Peyer's patch (tissue), 4 donors: ENCODE measurements at regions not wholly inside any gene's neighbourhood (a gene's known extent, or its start where the extent isn't known, plus 50 kb on each side); places are given as distances from the start of the nearest gene placed in this dataset.
"Not testable (repeated sequence)": the region's sequence is repeated elsewhere in the genome, so short reads cannot be mapped to it uniquely, and the experiment has no call there.

ENCODE experiments used
- DNase-seq, 3 donors: peaks; one replicate each; pipeline ENCODE4 v3.0.0-alpha.2; 2017 to 2019
- H3K27ac ChIP-seq, 4 donors: fragments of 200-600 bp; sonication (generic); one replicate each; pipeline ENCODE4 v1.5.1; 2016 to 2019
- H3K27me3 ChIP-seq, 2 donors: fragments of 200-600 bp; sonication (generic); one replicate each; pipeline ENCODE4 v1.5.1; 2019
- H3K36me3 ChIP-seq, 3 donors: fragments of 200-600 bp; sonication (generic); one replicate each; pipeline ENCODE4 v1.5.1; 2016 to 2019
- H3K4me1 ChIP-seq, 4 donors: fragments of 200-600 bp; sonication (generic); one replicate each; pipeline ENCODE4 v1.5.1; 2016 to 2019
- H3K4me3 ChIP-seq, 4 donors: fragments of 200-600 bp; sonication (generic); 1 replicate in 3 of 4; 2 replicates in 1 of 4; pipeline ENCODE4 v1.5.1; 2016 to 2019; ENCODE audit warnings: mild to moderate bottlenecking in 1 of 4
- H3K9me3 ChIP-seq, 4 donors: fragments of 200-600 bp; sonication (generic); one replicate each; pipeline ENCODE4 v1.5.1; 2016 to 2019; ENCODE audit warnings: mild to moderate bottlenecking in 1 of 4
- POLR2A ChIP-seq, 2 donors: fragments of 450-650 bp; IDR thresholded peaks; one replicate each; pipeline ENCODE4 v1.5.1; 2017; ENCODE audit warnings: antibody characterized with exemption in 2 of 2, mild to moderate bottlenecking in 2 of 2, moderate library complexity in 2 of 2
- TF ChIP-seq, protein P1 (sequence below), 6 experiments: fragments of 450-650 bp in 4 of 6; fragments of 200-600 bp in 2 of 6; sonication (generic) in 1 of 6; IDR thresholded peaks; one replicate each; pipeline ENCODE4 v1.5.1; 2017 to 2019; ENCODE audit warnings: antibody characterized with exemption in 6 of 6, mild to moderate bottlenecking in 3 of 6, moderate library complexity in 1 of 6

DNA sequence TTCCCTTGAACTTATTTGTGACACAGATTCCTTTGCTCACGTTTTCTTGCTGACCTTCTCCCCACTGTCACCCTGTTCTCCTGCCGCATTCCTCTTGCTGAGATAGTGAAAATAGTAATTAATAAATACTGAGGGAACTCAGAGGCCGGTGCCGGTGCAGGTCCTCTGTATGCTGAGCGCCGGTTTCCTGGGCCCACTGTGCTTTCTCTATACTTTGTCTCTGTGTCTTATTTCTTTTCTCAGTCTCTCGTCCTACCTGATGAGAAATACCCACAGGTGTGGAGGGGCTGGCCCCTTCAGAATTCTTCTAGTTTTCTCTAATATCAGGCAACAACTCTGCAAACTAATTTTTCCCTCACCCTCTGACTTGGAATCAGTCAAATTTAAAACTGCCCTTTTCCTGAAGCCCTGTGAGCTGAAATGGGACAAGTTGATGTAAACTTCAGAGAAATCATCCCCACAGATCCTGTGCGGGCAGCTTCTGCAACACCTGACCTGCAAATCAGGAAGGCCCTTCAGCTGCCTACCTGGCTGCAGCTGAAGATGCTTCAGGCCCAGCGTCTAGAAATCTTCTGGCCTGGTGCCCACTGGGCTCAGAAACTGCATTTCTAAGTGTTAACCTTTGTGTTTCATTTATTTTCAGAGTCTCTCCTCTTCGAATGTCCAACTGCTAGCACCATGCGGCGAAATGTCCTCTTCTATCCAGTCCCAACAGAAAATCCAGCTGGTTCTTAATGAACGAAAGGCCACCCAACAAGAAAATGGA is 149.7 kb downstream of the TMEM121 start:
- H3K27ac ChIP-seq, DNase-seq, H3K9me3 ChIP-seq, H3K36me3 ChIP-seq, H3K27me3 ChIP-seq, H3K4me3 ChIP-seq, H3K4me1 ChIP-seq: not testable (repeated sequence)

DNA sequence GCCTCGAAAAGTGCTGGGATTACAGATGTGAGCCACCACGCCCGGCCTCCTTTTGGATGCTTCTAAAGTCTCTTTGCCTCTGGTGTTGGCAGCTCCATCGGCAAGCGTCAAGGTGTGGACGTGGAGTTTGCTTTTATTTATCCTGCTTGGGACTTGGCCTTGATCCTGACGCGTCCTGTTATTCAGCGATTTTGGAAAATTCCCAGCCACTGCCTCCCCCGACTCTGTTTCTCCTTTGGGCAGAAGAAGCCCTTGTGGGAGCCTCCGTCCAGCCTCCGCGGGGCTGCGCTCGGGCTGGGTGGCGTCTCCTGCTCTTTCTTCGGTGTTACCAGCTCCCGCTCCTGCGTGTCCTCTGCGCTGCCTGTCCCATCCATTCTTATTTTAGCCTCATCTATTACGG is 151.7 kb downstream of the TMEM121 start:
- DNase-seq, H3K36me3 ChIP-seq, H3K27me3 ChIP-seq, H3K4me3 ChIP-seq, H3K9me3 ChIP-seq, H3K4me1 ChIP-seq, H3K27ac ChIP-seq: not testable (repeated sequence)

DNA sequence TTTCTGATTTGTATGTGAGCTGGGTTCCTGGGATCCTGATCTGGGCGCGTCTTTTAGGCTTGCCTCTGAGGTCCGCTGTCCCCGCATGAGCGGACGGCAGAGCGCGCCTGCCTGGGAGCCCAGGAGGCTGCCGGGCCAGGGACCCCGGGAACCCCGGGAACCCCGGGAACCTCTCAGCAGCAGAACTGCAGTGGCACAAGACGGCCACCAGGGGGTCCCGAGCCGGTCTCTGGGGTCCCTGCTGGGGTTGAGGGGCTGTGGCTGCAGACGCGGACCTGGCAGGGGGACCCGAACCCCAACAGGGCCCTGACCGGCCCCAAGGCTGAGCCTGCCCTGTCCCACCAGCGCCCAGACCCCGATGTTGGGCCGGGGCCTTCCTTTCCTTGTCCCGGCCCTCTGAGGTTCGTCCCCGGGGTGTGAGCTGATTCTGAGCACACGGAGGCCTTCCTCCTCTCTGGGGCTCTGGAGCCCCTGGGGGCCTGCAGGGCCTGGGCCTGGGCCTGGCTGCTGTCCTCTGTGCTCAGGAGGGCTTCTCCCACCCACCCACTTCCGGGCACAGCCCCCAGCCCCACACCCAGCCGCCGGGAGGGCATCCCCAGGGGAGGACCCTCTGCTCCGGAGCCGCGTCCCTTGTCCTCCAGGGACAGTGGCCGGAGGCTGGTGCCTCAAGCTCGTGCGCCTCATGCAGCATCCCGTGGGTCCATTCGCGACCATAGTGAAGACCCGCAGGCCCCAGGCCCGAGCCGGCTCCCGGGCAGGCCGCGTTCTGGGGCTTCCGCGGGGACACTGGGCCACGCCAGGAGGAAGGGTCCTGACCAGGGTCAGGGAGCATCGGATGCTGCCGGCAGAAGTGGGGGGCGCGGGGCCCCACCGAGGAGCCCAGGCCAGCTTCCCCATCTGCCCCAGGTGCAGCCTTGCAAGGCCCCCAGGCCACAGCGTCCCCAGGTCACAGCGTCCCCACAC is 152.9 kb downstream of the TMEM121 start:
- H3K4me3 ChIP-seq: peak overlapping the region in 2 of 4 donors; percentile 12 to 15
- not testable (repeated sequence) for DNase-seq

DNA sequence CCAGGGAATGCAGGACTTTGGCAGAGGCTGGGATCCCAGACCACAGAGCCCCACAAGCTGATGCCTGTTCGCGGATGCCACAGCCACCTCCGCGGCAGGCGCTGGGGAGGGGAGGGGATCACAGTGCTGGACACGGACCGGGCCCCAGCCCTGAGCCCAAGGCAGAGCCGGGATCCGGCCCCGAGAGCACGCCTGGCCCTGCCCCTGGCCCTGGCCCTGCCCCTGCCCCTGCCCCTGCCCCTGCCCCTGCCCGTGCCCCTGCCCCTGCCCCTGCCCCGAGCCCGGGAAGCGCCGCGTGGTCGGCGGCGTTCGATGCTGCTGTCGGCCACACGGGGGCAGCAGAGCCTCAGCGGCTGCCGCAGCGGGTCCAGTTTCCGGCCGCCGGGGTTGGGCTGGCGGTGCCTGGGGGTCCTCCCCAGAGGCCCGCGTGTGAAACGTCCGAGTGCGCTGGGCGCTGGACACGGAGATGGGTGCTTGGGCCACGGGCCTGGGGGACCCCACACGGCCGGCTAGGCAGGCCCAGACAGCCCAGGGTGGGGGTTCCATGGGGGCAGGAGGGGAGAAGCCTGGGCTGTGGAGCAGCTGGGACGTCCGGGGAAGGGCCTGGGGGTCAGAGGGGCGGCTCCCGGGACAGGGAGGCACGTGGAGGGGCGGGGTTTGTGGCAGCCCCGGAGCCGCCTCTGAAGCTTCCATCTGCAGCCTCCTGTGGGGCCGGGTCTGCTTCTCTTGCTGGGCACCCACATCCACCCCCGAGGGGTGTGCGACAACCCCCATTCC is 153.8 kb downstream of the TMEM121 start:
- not testable (repeated sequence) for H3K4me1 ChIP-seq, H3K9me3 ChIP-seq, H3K36me3 ChIP-seq, H3K27me3 ChIP-seq
- peak overlapping the region in 2 of 4 donors; percentile 12 to 15 for H3K4me3 ChIP-seq
- peak overlapping the region in 1 of 4 donors; percentile 77 for H3K27ac ChIP-seq
- DNase-seq: peak in 1 of 3 donors; percentile 45

More for the DNA sequence above, 152.9 kb downstream of the TMEM121 start:
- not testable (repeated sequence) for H3K9me3 ChIP-seq, H3K27me3 ChIP-seq, H3K36me3 ChIP-seq, H3K4me1 ChIP-seq
- H3K27ac ChIP-seq: peak overlapping the region in 1 of 4 donors; percentile 75

DNA sequence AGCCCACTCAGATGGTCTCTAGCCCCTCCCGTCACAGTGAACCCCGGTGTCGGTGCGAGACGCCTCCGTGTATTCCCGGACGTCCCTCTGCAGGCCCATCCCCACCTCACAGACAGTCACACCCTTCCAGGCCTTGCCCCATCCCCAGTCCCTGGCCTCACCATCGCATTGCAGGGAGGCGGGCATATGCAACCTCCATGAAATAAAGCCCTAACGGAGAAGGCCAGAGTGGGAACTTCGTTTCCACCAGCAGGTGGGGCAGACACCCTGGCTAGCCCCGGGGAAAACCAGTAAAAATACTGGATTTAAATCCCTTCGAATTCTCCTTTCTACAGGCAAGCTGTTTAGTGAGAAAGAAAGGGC is 154.3 kb downstream of the TMEM121 start:
- DNase-seq: peak in 1 of 3 donors; percentile 45
- not testable (repeated sequence) for H3K36me3 ChIP-seq, H3K27me3 ChIP-seq, H3K4me1 ChIP-seq, H3K9me3 ChIP-seq, H3K4me3 ChIP-seq
- H3K27ac ChIP-seq: peak overlapping the region in 1 of 4 donors; percentile 77

DNA sequence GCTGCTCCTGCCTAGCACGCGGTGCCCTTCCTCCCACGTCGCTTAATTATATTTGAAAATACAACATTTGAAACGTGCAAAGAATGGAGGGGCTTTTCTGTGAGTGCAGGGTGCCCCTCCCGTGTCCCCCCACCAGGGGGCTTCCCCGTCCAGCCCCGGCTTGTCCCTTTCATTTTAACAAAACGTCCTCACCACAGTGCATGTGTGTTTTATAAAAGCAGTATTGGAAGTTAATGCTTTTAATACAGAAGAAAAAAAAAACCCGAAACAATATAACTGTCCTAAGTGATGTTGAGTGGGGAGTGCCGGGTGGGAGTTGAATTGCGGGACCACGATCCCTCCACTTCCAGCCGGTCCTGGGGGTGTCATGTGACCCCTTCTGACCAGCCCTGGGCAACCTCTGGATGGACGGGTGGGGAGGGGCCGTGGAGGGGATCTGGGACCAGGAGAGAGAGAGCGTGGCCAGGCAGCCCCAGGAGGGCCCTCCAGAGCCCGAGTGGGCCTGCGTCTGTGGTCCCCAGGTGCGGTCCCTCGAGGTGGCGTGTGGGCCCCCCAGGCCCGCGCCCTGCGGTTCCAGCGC is 155.3 kb downstream of the TMEM121 start:
- H3K27me3 ChIP-seq, H3K9me3 ChIP-seq, H3K36me3 ChIP-seq, H3K4me1 ChIP-seq, H3K4me3 ChIP-seq: not testable (repeated sequence)
- TF ChIP-seq, protein P1, sequence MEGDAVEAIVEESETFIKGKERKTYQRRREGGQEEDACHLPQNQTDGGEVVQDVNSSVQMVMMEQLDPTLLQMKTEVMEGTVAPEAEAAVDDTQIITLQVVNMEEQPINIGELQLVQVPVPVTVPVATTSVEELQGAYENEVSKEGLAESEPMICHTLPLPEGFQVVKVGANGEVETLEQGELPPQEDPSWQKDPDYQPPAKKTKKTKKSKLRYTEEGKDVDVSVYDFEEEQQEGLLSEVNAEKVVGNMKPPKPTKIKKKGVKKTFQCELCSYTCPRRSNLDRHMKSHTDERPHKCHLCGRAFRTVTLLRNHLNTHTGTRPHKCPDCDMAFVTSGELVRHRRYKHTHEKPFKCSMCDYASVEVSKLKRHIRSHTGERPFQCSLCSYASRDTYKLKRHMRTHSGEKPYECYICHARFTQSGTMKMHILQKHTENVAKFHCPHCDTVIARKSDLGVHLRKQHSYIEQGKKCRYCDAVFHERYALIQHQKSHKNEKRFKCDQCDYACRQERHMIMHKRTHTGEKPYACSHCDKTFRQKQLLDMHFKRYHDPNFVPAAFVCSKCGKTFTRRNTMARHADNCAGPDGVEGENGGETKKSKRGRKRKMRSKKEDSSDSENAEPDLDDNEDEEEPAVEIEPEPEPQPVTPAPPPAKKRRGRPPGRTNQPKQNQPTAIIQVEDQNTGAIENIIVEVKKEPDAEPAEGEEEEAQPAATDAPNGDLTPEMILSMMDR (IDR thresholded peaks at IDR 0.05): peak in 1 of 6 experiments; percentile 5
- peak overlapping the region in 1 of 4 donors; percentile 77 for H3K27ac ChIP-seq
- peak in 1 of 3 donors; percentile 49 for DNase-seq

DNA sequence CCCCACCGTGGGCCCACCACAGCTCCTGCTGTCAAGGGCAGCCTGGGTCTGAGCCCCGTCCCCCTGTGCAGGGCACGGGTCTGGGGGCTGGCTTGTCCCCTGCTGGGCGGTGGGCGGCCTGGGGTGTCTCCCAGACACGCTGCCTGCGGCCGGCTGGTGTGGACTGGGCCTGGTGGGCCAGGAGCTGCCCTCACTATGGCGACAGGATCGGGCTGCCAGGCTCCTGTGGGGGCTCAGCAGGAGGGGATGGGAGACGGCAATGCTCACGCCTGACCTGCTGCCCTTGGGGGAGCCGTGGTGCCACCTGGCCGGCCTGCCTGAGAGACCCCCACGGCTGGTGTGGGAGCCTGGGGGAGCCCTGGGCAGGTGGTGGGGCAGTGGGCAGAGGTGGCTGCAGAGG is 156.1 kb downstream of the TMEM121 start:
- not testable (repeated sequence) for DNase-seq, H3K4me3 ChIP-seq, H3K9me3 ChIP-seq, H3K4me1 ChIP-seq, H3K27me3 ChIP-seq, H3K36me3 ChIP-seq
- peak overlapping the region in 1 of 4 donors; percentile 73 for H3K27ac ChIP-seq

DNA sequence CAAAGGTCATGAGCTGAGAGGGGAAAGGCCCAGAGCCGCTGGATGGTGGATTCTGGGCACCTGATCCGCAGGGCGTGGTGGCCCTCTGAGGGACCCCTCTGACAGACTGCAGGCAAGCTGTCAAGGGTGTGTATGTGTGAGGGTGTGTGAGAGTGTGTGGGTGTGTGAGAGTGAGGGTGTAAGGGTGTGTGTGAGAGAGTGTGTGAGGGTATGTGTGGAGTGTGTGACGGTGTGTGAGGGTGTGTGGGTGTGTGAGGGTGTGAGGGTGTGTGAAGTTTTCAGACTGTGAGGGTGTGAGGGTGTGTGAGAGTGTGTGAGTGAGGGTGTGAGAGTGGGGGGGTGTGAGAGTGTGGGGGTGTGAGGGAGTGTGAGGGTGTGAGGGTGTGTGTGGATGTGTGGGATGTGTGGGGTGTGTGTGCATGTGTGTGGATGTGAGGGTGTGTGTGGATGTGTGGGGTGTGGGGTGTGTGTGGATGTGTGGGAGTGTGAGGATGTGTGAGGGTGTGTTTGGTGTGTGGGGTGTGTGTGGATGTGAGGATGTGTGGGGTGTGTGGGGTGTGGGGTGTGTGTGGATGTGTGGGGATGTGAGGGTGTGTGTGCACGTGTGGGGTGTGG is 156.7 kb downstream of the TMEM121 start:
- TF ChIP-seq, protein P1 (IDR thresholded peaks at IDR 0.05): no peak
- no peak for TF ChIP-seq POLR2A (IDR thresholded peaks at IDR 0.05)
- peak in 2 of 3 donors; percentile 14 to 41 for DNase-seq
- Histone ChIP-seq H3K4me1 (peaks cover 0 to 3% (median 0%) of the 10 kb centered on the region in 4 donors), H3K27ac (peak overlapping the region in 2 of 4 donors; percentile 17 to 73), H3K27me3 (no peaks in the 10 kb centered on the region), H3K4me3 (no peak overlapping the region), H3K36me3 (no peaks in the 10 kb centered on the region), H3K9me3 (no peaks in the 10 kb centered on the region)

DNA sequence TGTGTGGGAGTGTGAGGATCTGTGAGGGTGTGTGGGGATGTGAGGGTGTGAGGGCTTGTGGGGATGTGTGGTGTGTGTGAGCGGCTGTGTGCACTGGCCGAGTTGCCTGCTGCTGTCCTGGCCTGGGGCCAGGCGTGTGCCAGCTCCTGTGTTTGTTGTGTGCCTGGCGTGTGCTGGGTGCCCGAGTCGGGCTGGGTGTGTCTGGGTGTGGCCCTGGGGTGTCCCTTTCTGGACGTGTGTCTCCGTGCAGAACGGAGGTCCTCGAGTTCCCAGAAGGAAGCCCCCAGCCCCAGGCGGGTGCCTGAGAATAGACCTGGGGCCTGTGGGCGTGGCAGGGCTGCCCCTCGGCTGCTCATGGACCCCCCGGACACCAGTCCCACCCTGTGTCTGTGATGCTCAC is 157.7 kb downstream of the TMEM121 start:
- peak in 1 of 3 donors; percentile 11 for DNase-seq
- not testable (repeated sequence) for H3K9me3 ChIP-seq, H3K27me3 ChIP-seq, H3K36me3 ChIP-seq, H3K4me3 ChIP-seq, H3K4me1 ChIP-seq
- H3K27ac ChIP-seq: peak overlapping the region in 1 of 4 donors; percentile 73

DNA sequence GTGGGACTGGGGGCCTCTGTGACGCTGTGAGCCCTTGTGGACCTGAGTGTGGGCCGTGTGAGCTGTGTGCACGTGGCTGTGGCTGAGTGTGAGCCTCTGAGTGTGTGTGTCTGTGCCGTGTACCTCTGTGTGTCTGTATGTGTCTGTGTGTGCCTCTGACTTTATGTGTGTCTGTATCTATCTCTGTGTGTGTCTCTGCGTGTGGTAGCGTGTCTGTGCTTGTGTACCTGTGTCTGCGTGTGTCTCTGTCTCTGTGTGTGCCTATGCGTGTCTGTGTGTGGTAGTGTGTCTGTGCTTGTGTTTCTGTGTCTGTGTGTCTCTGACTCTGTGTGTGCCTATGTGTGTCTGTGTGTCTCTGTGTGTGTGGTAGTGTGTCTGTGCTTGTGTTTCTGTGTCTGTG is 158.2 kb downstream of the TMEM121 start:
- H3K27ac ChIP-seq: peak overlapping the region in 1 of 4 donors; percentile 74
- H3K27me3 ChIP-seq, H3K4me3 ChIP-seq, H3K9me3 ChIP-seq, H3K4me1 ChIP-seq, H3K36me3 ChIP-seq: not testable (repeated sequence)
- DNase-seq: peak in 1 of 3 donors; percentile 12
